GM21528 (cell line): ENCODE measurements at regions not wholly inside any gene's neighbourhood (a gene's known extent, or its start where the extent isn't known, plus 50 kb on each side); places are given as distances from the start of the nearest gene placed in this dataset.

Experiments
- ATAC-seq: cut with Tn5 transposase; IDR thresholded peaks from one replicate; pipeline ENCODE4 v1.9.1; 2021; ENCODE audit warnings: mild to moderate bottlenecking, moderate library complexity; ENCODE audit not compliant: unreplicated experiment, low FRiP score

DNA sequence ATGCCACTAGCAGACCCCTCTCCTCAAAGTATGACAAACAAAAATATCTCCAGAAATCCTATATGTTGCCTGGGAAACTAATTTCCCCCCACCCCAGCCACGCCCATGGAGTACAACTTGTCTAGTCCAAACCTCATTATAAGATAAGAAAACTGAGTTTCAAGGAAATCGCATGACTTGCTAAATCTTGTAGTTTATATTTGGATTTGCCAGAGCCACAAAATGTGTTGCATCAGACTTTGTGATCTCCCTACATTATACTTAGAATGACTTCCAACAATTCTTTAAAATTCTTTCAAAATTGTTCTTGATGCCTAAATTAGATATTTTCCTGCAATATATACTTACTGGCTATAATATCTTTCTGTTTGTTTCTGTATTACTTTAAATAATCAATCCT lies 1034.4 kb downstream of the IGSF11 start:
- no peak for ATAC-seq

DNA sequence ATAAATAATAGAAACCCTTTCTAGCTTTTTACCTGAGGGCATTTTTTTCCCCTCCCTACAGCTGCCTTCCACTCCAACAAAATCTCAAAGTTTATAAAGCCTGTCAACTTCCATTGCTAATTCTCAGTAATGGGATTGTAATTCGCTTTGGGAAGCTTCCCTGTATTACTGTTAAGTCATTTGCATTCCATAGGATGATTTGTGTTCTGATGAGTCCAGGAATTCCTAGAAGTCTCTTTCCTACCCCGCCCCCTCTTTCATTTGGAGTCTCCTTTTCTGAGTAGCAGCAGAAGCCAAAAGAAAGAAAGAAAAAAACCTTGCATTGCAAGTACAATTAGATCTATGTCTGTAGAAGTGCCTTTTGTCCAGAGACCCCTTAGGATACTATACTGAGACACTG lies 1033.3 kb downstream of the IGSF11 start:
- ATAC-seq, result no peak

DNA sequence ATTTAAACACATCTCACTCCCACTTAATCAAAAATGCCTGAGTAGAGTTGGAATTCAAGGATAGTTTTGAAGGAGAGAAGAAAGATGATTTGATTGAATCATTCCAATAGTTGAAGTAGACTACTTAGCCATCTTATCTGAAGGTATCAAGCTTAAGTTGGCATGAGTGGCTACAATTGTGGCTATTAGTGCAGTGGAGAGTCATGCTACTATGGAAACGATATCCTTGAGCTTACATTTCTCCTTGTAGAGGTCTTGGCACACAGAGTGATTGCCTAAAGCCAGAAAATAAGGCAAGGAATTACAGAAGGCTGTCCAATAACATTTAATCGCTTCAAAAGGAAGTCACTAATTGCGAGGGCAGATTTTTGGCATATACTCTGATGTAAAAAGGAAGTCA lies 1022.7 kb downstream of the IGSF11 start:
- ATAC-seq, result no peak

DNA sequence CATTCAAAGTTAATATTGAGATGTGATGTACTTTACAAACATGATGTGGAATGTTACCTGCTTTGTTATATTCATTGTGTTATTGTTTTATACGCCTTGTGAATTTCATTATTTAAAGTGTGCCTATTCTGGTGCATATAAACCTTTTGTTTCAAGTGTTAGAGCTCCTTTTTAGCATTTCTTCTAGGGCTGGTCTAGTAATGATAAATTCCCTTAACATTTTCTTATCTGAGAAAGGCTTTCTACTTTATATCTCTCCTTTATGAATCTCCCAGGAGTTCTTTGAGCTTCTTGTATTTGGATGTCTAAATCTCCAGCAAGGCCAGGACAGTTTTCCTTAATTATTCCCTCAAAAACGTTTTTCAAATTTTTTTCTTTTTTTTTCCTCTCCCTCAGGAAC lies 1005.6 kb downstream of the IGSF11 start:
- ATAC-seq, result no peak

DNA sequence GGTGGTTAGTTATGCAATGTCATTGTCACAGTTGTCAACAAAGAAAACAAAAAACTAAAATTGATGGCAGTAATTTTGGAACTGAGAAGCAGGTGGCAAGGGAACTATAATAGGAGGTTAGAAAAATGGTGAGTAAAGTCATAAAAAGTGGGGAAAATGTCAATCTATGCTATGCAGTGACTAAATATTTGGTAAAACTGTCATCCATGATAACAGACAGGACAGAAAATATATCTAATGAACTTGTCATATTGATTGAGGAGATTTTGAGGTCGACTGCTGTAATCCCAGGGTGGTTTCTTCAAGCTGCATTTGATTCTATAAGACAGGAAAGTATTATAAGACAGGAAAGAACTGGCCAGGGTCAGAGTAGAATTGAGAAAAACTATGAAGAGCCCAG lies 998.4 kb downstream of the IGSF11 start:
- ATAC-seq, result no peak

DNA sequence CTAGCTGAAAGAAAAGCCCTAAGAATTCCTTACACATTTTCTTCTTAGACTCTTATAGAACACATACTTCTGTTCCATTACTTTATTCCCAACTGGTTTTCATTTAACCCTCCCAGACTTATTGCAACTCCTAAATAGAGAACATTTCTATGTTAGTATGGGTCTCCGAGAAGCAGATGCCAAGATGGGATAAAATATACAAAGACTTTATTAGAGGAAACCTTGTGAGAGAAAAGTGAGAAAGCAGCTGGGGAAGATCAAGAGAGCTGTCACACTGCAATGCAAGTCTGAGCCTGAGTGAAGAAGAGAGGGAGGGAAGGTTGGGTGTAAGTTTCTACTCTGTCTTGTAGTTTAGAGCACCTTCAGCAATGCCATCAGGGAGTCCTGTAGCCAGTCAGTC lies 979.3 kb downstream of the IGSF11 start:
- no peak for ATAC-seq

DNA sequence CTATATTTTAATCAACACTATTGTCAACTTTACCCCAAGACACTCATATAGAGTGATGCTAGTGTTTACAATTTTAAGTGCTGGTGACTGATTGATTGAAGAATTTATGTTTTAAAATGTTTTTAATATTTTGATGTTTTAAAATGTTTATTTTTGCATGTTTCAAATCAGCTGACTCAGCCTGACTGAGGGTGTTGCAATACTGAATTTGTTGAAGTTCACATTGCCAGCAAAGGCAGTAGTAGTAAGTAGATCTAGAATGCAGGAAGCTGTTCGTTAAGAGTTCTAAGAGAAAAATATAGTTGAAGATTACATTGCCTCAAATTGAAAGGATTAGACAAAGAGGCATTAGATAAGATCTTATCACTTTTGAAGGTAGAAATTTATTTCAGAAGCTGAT lies 977.6 kb downstream of the IGSF11 start:
- no peak for ATAC-seq

DNA sequence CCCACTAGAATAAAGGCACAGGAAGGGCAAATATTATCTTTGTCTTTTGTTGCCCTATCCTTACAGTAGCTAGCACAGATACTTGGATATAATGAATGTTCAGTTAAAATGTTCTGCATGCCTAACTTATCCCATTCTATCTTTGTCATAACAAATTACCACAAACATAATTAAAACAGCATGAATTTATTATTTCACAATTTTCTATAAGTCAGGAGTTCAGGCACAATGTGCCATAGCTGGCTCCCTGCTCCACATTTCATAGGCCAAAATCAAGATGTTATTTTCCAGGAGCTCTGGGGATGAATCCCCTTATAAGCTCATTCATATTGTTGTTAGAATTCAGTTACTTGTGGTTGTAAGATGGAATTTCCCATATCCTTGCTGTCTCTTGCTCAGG lies 975.5 kb downstream of the IGSF11 start:
- no peak for ATAC-seq

DNA sequence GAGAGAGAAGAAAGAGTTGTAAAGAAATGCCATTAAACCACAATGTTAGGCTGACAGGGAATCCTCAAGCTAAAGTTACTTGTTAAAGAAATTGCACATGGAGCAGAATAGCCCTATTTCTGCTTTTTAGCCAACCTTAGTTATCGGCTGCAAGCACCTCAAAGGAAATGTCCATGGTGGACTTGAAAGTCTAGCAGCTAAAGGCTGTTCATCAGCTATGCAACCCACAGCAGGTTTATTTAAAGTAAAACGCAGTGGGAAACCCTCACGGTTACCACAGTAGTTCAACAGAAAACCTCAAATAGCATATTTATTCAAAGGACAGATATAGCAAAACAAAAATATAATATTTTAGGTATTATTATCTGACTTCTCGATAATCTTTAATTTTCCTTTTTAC lies 967.2 kb downstream of the IGSF11 start:
- no peak for ATAC-seq

DNA sequence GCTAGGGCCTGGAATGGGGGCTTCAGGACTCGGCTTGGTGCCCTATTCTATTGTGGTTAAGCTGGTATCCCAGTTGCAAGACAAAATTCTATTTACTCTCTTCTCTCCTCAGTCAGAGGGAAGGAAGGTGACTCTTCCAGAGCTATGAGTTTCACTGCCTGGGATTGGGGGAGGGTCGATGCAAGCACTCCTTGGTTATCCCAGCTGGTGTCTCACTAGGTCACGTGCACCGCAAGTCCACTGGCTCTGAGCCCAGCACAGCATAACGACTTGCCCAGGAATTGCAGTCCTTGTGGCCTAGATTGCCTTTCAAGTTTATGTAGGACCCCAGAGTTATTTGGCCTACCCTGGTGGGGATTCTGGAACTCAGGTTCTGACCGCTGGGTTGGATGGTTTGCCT lies 958.8 kb downstream of the IGSF11 start:
- no peak for ATAC-seq

DNA sequence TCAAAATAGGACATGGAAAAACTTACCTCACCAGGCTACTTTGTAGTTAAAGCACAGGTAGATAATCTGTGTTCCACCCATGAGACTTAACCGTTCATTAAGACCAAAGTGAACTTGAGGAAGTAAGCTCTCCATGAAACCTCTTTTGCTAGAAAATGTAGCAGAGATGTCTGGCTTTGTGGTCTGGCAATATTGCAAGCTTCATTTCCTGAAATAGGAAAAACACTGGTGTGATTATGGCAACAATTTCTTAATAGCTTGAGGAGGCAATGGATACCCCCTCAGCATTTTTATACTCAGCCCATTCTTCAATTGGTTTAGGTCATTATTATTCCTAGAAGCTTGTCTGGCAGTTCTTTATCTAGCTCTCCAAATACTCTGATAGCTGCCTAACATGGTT lies 957.3 kb downstream of the IGSF11 start:
- ATAC-seq, result no peak

DNA sequence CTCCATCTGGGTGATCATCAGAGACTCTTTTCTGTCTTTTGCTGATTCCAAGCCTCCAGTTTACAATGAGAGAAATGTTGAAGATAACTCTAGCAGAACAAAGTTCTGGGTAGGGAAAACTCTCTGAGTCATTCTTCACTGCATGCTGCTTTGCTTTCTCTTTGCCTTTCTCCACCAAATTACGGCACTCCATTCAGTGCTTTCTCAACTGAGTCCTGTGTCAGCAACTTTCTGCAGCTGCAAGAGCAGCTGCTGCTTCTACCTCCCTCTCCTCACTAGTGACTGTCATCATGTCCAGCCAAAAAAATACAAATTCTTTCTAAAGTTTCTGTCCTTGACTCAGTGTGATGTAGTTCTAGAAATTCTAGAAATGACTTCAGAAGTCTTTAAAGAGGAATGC lies 953.8 kb downstream of the IGSF11 start:
- no peak for ATAC-seq

DNA sequence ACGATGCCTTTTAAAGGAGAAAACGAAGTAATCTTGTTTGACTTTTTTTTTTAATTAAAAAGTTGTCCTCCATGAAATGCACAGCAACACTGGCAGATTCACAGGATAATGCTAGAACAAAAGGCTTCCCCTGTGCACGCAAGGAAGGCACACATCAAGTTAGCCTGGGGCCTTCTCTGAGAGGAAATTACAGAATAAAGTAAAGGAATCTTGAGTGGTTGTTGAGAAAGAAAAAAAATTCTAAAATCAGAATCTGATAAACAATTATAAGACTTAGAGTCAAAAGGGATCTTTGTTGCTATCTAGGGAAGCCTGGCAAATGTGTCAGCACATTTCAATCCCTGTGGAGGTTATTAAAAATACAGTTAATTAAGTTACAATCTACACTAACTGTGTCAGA lies 946.0 kb downstream of the IGSF11 start:
- no peak for ATAC-seq

DNA sequence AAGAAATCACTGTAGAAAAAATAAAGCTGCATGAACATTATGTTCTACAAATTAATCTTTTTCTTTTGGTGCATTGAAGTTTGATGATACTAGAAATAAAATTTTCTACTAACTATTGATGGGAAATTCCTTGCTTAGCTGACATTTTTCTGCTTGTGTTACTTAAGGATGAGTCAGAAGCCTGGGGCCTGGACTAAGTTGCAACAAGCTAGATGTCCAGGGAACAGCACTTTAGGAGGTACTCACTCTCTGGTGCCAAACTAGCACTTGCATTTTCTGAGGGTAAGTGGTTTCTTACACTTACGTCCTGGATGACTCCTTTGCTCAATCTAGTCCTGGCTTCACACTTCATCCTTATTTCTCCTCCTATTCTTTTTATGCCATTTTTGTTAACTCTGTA lies 945.1 kb downstream of the IGSF11 start:
- no peak for ATAC-seq

DNA sequence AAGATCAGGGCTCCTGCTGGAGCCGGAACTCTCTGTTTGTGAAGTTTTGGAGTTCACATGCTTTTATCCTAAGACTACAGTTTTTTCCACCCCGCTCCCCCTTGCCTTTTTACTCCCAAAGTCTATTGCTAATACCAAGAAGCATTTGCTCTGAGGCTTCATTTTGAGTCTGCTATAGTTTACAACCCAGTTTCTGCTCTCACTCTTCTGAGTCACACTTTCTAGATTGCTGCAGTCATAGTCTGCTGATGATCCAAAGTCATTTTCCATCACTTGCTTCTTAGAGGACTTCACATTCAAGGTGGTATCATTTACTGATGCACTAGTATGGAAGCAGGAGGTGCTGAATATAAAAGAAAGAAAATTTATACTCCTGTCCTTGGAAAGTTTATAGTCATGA lies 937.4 kb downstream of the IGSF11 start:
- ATAC-seq, result no peak

DNA sequence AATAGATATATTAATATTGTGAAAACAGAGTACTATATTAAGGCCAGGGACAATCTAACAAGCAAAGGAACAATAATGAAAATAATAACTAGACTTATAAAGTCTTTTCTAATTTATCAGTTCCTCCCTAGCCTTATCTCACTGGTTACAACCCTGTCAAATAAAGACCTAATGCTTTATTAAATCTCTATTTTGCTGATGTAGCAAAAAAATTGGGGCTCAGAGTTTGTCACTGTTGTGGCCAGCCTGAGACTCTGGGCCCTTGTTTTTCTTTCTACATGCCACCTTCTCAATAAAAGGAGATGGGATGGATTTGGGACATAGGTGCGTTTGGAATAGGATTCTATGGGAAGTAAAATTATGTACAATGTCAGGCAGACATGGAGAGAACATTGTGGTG lies 937.0 kb downstream of the IGSF11 start:
- no peak for ATAC-seq

DNA sequence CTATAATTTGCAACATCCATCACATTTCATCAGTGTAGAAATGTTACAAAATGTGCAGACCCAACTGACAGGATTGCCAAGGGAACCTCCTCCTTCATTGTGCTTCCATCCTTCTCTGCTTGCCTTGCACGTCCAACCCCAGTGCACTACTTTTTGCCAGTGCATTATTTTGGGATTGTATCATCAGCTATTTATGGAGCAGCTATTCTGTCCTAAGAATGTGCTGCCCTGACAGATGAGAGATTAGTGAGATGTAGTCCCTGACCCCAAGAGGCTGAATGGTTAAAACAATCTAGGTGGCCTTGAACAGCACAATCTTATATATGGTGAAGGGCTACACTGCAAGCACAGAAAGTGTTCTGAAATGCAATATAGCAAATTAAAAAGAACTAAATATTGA lies 935.8 kb downstream of the IGSF11 start:
- ATAC-seq, result no peak

DNA sequence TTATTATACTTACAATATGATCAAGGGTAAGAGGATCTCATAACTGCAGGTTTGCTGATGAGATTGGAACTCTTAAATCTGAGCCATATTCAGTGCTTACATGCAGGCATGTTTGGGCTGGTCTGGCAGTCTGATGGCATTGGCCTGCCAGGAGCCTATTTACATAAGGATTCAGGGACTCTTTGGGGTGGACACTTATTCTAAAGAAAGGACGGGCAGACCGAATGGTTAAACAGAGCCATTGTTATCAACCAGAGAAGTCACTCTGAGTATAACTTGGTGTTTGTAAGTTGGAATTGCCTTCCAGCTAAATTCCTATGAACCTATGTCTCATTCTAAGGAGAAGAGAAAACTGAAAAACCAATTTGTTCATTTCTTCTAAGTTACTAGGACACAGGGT lies 932.8 kb downstream of the IGSF11 start:
- no peak for ATAC-seq

DNA sequence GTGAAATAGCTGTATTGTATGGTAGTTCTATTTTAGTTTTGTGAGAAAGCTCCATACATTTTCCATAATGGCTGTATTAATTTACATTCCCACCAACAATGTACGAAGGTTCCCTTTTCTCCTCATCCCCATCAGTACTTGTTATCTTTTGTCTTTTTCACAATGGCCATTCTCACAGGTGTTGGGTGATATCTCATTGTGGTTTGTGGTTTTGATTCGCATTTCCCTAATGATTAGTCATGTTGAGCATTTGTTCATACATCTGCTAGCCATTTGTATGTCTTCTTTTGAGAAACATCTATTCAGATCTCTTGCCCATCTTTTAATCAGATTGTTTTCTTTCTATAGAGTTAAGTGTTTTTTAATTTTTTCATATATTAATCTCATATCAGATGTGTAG lies 931.9 kb downstream of the IGSF11 start:
- no peak for ATAC-seq

DNA sequence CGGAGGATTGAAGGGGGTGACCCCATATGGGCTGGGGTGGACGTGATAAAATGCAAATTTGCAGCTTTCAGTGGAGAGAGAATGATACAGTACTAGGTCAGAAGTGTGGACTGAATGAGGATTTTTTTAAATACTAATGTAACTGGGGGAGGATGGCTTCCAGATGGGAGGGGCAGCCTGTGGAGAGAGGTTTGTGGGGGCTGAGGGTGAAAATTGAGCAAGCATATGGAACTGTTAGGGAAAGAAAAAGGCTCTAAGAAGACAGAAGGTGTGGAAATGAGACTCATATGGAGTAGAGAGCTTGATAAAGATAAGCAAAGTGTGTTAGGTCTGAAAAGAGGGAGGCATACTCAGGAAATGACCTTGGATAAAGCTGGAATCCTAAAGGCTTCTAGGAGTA lies 926.4 kb downstream of the IGSF11 start:
- ATAC-seq, result no peak

DNA sequence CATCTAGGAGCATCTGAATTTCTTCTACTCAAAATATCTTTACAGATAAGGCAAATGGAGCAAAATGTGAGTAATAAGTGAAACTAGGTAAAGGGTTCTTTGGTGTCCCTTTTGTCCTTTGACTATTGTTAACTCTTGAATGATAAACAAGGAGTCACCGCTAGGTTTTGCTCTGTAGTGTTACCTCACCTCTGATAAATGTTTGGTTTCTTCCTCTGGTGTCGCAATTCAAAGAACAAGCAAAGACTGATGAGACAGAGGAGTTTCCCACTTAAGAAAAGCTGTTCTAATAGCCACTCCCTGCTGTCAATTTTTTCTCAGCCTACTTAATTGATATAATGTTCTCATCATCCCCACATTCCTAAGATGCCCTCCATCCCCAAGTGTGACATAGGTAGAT lies 925.9 kb downstream of the IGSF11 start:
- no peak for ATAC-seq

DNA sequence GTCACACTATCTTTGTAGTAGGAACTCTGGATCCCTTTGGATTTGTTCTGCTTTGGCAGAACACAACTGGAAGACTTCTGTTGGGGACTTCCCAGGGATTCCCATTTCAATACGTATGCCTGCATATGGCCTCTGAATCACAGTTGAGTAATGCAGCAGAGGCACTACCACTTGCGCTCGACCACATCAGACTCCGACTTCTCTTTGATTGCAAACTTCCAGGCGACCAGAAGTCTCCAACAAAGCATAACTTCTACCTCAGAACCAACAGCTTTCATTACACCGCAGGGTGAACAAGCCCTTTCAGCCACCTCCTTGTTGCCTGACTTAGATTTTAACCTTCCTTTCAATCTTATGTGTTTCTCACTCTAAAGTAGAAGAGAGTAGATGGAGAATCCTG lies 924.4 kb downstream of the IGSF11 start:
- no peak for ATAC-seq

DNA sequence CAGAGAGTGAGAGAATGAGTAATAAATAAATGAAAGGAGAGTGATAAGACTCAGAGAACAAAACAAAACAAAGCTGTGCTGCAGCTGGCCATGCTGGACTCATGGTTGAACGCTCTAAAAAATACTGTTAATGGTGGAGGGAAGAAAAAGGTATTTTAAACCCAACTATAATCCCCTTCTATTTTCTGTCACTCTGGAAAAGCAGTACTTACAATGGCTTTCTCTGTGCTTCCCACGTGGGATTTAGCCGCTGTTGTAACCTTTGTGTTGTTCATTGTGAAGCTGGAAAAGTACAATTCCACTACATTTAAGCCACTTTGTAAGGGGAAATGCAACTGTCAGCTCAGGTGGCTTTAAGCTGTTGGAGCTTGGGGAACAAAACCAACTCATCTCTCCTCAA lies 917.7 kb downstream of the IGSF11 start:
- ATAC-seq, result no peak

DNA sequence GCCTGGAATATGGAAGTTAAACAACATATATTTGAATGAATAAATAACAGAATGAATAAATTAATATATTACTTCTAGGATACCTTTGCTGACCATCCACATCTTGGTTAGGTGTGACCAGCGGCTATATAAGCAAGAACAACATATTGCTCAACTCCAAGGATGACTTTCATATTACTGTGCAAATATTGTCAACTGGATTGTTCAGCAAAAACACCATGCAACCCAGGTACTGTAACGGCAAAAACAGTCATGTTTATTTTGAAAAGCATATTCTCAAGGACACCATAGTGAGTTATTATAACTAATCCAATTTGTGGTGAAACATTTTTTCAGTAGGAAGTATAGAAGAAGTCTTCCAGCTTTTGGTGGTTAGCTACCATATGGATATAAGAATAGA lies 907.9 kb downstream of the IGSF11 start:
- no peak for ATAC-seq
